GM23338 (cell line): ENCODE measurements at regions not wholly inside any gene's neighbourhood (a gene's known extent, or its start where the extent isn't known, plus 50 kb on each side); places are given as distances from the start of the nearest gene placed in this dataset.

Experiments used
- ATAC-seq: fragments of 200-7000 bp; cut with Tn5 transposase; 3 replicates; pipeline ENCODE4 v1.9.1; 2020
- DNase-seq: peaks from one replicate; pipeline ENCODE4 v3.0.0-alpha.2; 2015; ENCODE audit warnings: low spot score
- H2AFZ ChIP-seq: fragments of 200-600 bp; sonication (generic); 2 replicates; pipeline ENCODE4 v1.8.0; 2016; ENCODE audit warnings: antibody characterized with exemption, mild to moderate bottlenecking, moderate library complexity
- H3F3A ChIP-seq: fragments of 200-600 bp; sonication (generic); replicated peaks from 2 replicates; pipeline ENCODE4 v1.8.0; 2017; ENCODE audit warnings: antibody characterized with exemption, mixed run types, low read depth
- H3K27ac ChIP-seq: fragments of 200-600 bp; sonication (generic); 2 replicates; pipeline ENCODE4 v1.6.1; 2016; ENCODE audit warnings: low read depth
- H3K27me3 ChIP-seq: fragments of 200-600 bp; sonication (generic); 2 replicates; pipeline ENCODE4 v1.8.0; 2016; ENCODE audit warnings: mild to moderate bottlenecking, mixed run types, moderate library complexity; ENCODE audit not compliant: insufficient read depth
- H3K36me3 ChIP-seq: fragments of 200-600 bp; sonication (generic); 2 replicates; pipeline ENCODE4 v1.8.0; 2016; ENCODE audit warnings: mild to moderate bottlenecking; ENCODE audit not compliant: insufficient read depth
- H3K4me1 ChIP-seq: fragments of 200-600 bp; sonication (generic); 2 replicates; pipeline ENCODE4 v1.8.0; 2016; ENCODE audit warnings: mild to moderate bottlenecking, moderate library complexity; ENCODE audit not compliant: insufficient read depth
- H3K4me2 ChIP-seq: fragments of 200-600 bp; sonication (generic); 2 replicates; pipeline ENCODE4 v1.7.1; 2017; ENCODE audit warnings: mixed run types
- H3K4me3 ChIP-seq: fragments of 200-600 bp; sonication (generic); 2 replicates; pipeline ENCODE4 v1.6.1; 2016; ENCODE audit warnings: mixed run types
- H3K79me2 ChIP-seq: fragments of 200-600 bp; sonication (generic); replicated peaks from 2 replicates; pipeline ENCODE4 v1.8.0; 2017; ENCODE audit warnings: mild to moderate bottlenecking; ENCODE audit not compliant: insufficient read depth
- H3K9me2 ChIP-seq: fragments of 200-600 bp; sonication (generic); 2 replicates; pipeline ENCODE4 v1.8.0; 2017; ENCODE audit not compliant: insufficient read depth
- H4K20me1 ChIP-seq: fragments of 200-600 bp; sonication (generic); replicated peaks from 2 replicates; pipeline ENCODE4 v1.8.0; 2017; ENCODE audit warnings: mild to moderate bottlenecking; ENCODE audit not compliant: insufficient read depth
- H3K27ac Mint-ChIP-seq: 2 replicates; pipeline ENCODE4 v1.8.0; 2020; ENCODE audit warnings: inconsistent platforms, mild to moderate bottlenecking, moderate library complexity, mixed read lengths
- H3K27me3 Mint-ChIP-seq: 3 replicates; pipeline ENCODE4 v1.8.0; 2022; ENCODE audit warnings: low read depth, mild to moderate bottlenecking, moderate library complexity, mixed read lengths, inconsistent platforms; ENCODE audit not compliant: insufficient read depth, poor library complexity
- H3K36me3 Mint-ChIP-seq: 3 replicates; pipeline ENCODE4 v1.8.0; 2021; ENCODE audit warnings: low read depth, mild to moderate bottlenecking, inconsistent platforms, moderate library complexity, mixed read lengths
- H3K4me1 Mint-ChIP-seq: 3 replicates; pipeline ENCODE4 v1.8.0; 2020; ENCODE audit warnings: mild to moderate bottlenecking, inconsistent platforms, mixed read lengths
- H3K4me3 Mint-ChIP-seq: 3 replicates; pipeline ENCODE4 v1.8.0; 2021; ENCODE audit warnings: moderate library complexity, mild to moderate bottlenecking, inconsistent platforms, mixed read lengths
- H3K9me3 Mint-ChIP-seq: 3 replicates; pipeline ENCODE4 v1.8.0; 2020; ENCODE audit warnings: moderate library complexity, mild to moderate bottlenecking, inconsistent platforms, mixed read lengths
- CREB1 ChIP-seq: fragments of 250-450 bp; sonication (Bioruptor Pico); IDR thresholded peaks from 2 replicates; pipeline ENCODE4 v1.5.0; 2020; ENCODE audit warnings: low read depth, mild to moderate bottlenecking, moderate library complexity
- CTCF ChIP-seq, 2 experiments: fragments of 200-600 bp in 1 of 2; sonication (generic) in 1 of 2; conservative IDR thresholded peaks; 2 replicates each; pipeline versions ENCODE4 v1.5.1 to v1.6.1; 2016 to 2017; ENCODE audit warnings: antibody characterized with exemption in 2 of 2, low read depth in 2 of 2, mild to moderate bottlenecking in 2 of 2, moderate library complexity in 1 of 2
- ETS1 ChIP-seq: IDR thresholded peaks from 2 replicates; pipeline ENCODE4 v1.6.1; 2016; ENCODE audit warnings: antibody characterized with exemption
- EZH2 ChIP-seq: fragments of 200-600 bp; sonication (generic); IDR thresholded peaks from one replicate; pipeline ENCODE4 v1.8.0; 2017; ENCODE audit warnings: antibody characterized with exemption, mild to moderate bottlenecking, low read depth; ENCODE audit not compliant: unreplicated experiment
- EZH2phosphoT487 ChIP-seq: fragments of 200-600 bp; sonication (generic); IDR thresholded peaks from one replicate; pipeline ENCODE4 v1.8.1; 2018; ENCODE audit warnings: antibody characterized with exemption; ENCODE audit not compliant: unreplicated experiment
- JUNB ChIP-seq: IDR thresholded peaks from one replicate; pipeline ENCODE4 v1.6.1; 2016; ENCODE audit warnings: antibody characterized with exemption; ENCODE audit not compliant: unreplicated experiment
- POLR2AphosphoS5 ChIP-seq: IDR thresholded peaks from 2 replicates; pipeline ENCODE4 v1.6.1; 2016; ENCODE audit warnings: antibody characterized with exemption, low read depth
- REST ChIP-seq: IDR thresholded peaks from one replicate; pipeline ENCODE4 v1.6.1; 2018; ENCODE audit warnings: antibody characterized with exemption; ENCODE audit not compliant: unreplicated experiment
- ZNF114 ChIP-seq: fragments of 250-450 bp; sonication (Bioruptor Pico); IDR thresholded peaks from 2 replicates; pipeline ENCODE4 v1.5.0; 2020; ENCODE audit warnings: mild to moderate bottlenecking, moderate library complexity
- ZNF331 ChIP-seq: fragments of 250-450 bp; sonication (Bioruptor Pico); IDR thresholded peaks from 2 replicates; pipeline ENCODE4 v1.5.0; 2020; ENCODE audit warnings: low read depth, mild to moderate bottlenecking, moderate library complexity
- ZNF462 ChIP-seq: fragments of 250-450 bp; sonication (Bioruptor Pico); IDR thresholded peaks from 2 replicates; pipeline ENCODE4 v1.5.0; 2020; ENCODE audit warnings: mild to moderate bottlenecking, moderate library complexity

GRCh38 chr5:174426388-174426787, 298.0 kb upstream of the MSX2 start (continued):
- TF ChIP-seq ZNF462 (CRISPR knock-in tag), result no peak

- Mint-ChIP-seq H3K27me3 (no peaks in the 10 kb centered on the region), H3K4me1 (no peaks in the 10 kb centered on the region), H3K36me3 (no peaks in the 10 kb centered on the region), H3K27ac (no peak overlapping the region), H3K9me3 (no peaks in the 10 kb centered on the region), H3K4me3 (no peak overlapping the region)
- Histone ChIP-seq H3K4me1 (no peaks in the 10 kb centered on the region), H3F3A (no peaks in the 10 kb centered on the region), H3K79me2 (no peaks in the 10 kb centered on the region), H3K27me3 (no peaks in the 10 kb centered on the region), H3K27ac (no peak overlapping the region), H3K36me3 (no peaks in the 10 kb centered on the region), H3K9me2 (no peaks in the 10 kb centered on the region), H3K4me3 (no peak overlapping the region), H4K20me1 (no peaks in the 10 kb centered on the region), H3K4me2 (no peak overlapping the region), H2AFZ (no peak overlapping the region)
- ATAC-seq (no peak), DNase-seq (no peak)
- TF ChIP-seq POLR2AphosphoS5 (no peak), ZNF331 (CRISPR knock-in tag) (no peak), EZH2 (no peak), CREB1 (CRISPR knock-in tag) (no peak), EZH2phosphoT487 (no peak), REST (no peak), ETS1 (no peak), ZNF114 (CRISPR knock-in tag) (no peak), JUNB (no peak), CTCF (conservative IDR thresholded peaks at IDR 0.05; ENCODE audit: low read depth in 2 of 2) (no peak)
Observed at GRCh38 chr5:174426851-174427250, 297.5 kb upstream of the MSX2 start.
